T47D (cell line): ENCODE measurements at regions not wholly inside any gene's neighbourhood (a gene's known extent, or its start where the extent isn't known, plus 50 kb on each side); places are given as distances from the start of the nearest gene placed in this dataset.
A peak's percentile ranks its signal among the peaks of the same experiment; 100 is the strongest.

Experiments
- DNase-seq, 2 experiments: peaks; one replicate each; pipeline versions ENCODE4 v3.0.0 to v3.0.0-alpha.2; 2011 to 2012; ENCODE audit warnings: low read depth in 1 of 2, low spot score in 1 of 2
- JUND ChIP-seq: IDR thresholded peaks from 2 replicates; pipeline ENCODE4 v1.6.1; 2012; ENCODE audit warnings: low read depth
- in situ Hi-C: cut with HindIII; loops from 2 replicates; pipeline ENCODE4 v1.10.0; 2016; ENCODE audit warnings: low sequenced_read_pairs, low pct_unique_long_range_greater_than_20kb

DNA sequence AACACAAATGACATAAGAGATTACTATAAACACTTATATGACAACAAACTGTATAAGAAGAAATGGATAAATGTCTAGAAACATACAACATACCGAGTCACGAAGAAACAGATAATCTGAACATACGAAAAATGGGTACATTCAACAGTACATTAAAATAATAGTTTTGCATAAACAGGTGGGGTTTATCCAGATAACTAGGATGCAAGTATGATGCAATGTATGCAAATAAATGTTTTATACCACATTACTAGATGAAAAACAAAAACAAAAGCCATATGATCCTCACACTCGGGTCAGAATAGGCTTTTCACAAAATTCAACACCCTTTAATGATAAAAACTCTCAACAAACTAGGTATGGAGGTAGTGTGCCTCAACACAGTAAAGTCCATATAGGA lies 1585.7 kb downstream of the BRINP3 start:
- in situ Hi-C loops = no loop called here
- TF ChIP-seq JUND = no peak
- no peak for DNase-seq

DNA sequence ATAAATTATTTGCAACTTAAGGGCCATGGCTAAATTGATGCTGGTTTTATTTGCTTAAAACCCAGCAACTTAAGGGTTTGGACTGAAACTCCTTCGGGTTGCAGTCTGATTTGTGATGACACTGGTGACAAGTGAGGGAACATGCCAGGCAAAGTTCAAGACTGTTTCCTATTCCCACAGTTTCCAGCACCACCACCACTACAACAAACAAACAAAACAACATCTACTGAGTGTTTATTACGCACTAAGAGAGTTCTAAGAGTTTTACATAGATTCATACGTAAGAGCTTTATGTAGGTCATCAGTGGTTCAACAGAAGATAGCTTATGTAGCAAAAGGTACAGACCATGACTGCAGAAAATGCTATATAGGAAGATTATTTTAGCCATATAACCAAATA lies 1582.1 kb downstream of the BRINP3 start:
- in situ Hi-C loops = no loop called here
- no peak for DNase-seq
- TF ChIP-seq JUND = no peak

DNA sequence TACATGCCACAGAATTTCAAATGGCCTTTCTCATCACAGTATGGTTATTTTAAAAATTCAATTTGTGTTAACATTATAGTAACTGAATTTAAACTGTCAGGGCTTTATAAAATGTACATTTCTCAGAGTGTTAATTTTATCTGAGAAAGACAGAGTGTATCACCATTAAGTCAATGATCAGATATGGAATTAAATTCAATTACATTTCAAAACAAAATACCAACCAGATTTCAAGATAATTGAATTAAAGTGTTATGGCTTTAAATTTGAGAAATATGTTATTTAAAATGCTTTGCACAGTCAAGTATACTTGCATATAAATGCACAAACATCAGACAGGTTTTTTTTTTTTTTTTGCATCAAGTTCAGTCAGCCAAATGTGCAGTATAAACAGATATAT lies 1574.4 kb downstream of the BRINP3 start:
- DNase-seq = no peak
- TF ChIP-seq JUND = no peak
- in situ Hi-C loops = no loop called here

- DNase-seq = no peak
- no peak for TF ChIP-seq JUND
- in situ Hi-C loops = no loop called here
Observed at GRCh38 chr1:188904201-188904600, 1573.5 kb downstream of the BRINP3 start.

GRCh38 chr1:188906921-188907641 lies 1570.6 kb downstream of the BRINP3 start:
- no peak for TF ChIP-seq JUND
- in situ Hi-C loops = no loop called here
- no peak for DNase-seq

DNA sequence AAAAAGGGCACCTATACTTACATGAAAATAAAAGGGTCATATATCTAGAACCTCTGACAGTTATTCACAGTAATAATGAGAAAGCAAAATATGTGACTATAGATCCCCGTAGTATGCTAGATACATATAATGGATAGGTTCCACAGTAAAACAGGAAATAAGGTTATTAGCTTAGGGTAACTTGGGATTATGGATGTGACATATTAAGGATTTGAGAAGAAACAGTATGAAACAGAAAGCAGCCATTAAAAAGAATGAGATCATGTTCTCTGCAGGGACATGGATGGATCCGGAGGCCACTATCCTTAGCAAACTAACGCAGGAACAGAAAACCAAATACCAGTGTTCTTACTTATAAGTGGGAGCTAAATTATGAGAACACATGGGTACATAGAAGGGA lies 1547.3 kb downstream of the BRINP3 start:
- DNase-seq = no peak
- in situ Hi-C loops = no loop called here
- no peak for TF ChIP-seq JUND

GRCh38 chr1:188931506-188931905 lies 1546.2 kb downstream of the BRINP3 start:
- no peak for TF ChIP-seq JUND
- in situ Hi-C loops = no loop called here
- DNase-seq = no peak

DNA sequence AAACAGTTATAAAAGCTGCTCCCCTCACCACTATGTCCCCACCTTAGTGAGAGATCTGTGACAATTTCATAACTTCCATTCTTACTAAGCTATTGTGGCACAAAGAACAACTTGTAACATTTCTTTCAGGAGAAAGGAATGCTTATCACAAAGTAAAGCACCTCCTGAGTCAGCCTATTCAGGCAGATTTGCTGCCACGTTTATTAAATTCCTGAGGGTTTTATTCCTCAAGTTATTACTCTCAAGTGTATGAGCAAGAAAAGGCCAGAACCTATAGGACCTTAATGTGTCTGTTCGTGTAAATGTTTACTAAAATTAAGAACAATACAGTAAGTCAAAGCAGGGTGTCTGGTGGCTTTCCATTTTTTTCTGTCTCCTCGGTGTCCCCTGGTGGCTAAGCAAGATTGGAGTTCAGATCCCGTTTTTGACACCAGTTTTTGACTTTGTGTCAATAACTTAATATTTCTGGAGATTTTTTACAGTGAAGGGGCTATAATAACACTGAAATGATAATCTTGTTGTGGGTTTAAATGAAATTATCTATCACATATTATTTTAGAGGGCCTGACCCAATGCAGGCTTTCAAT lies 1539.6 kb downstream of the BRINP3 start:
- peak in 1 of 2 experiments; percentile 47 for DNase-seq
- no peak for TF ChIP-seq JUND

DNA sequence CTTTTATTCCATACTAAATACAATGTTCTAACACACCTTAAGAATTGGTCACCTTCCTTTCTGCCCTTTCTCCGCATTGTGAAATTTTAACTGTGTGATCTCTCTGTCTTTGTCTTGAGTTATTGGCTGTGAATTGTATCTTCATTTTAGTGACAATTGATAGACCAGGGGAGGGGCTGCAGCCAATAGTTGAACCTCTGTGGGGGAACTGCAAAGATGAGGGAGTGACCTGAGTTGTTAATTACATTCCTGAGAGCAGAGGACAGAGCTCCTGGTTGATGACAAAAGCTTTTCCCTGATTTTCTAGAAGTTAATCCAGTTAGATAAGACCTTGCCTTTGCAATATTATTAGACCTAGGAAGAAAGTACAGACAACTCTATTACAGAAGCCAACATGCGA lies 1535.7 kb downstream of the BRINP3 start:
- in situ Hi-C loops = no loop called here
- no peak for DNase-seq
- no peak for TF ChIP-seq JUND

More for the DNA sequence above, 1539.6 kb downstream of the BRINP3 start:
- in situ Hi-C loops = no loop called here

DNA sequence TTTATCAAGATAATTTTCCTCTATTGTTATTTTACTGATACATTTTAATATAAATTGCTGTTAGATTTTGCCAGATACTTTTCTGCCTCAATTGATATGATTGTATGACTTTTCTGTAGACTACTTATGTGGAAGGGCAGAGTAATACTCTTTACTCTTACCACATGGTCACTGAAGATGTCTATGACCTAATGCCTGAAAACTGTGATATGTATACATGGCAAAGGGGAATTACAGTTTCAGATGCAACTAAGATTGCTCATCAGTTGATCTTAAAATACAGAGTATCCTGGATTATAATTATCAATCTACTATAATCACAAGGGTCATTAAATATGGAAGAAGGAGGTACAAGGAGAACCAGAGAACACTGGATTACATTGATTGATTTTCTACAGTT lies 1528.0 kb downstream of the BRINP3 start:
- no peak for DNase-seq
- in situ Hi-C loops = no loop called here
- no peak for TF ChIP-seq JUND

- no peak for TF ChIP-seq JUND
- peak in 1 of 2 experiments; percentile 23 for DNase-seq
- in situ Hi-C loops = no loop called here
Observed at GRCh38 chr1:188958461-188959115, 1519.1 kb downstream of the BRINP3 start.

DNA sequence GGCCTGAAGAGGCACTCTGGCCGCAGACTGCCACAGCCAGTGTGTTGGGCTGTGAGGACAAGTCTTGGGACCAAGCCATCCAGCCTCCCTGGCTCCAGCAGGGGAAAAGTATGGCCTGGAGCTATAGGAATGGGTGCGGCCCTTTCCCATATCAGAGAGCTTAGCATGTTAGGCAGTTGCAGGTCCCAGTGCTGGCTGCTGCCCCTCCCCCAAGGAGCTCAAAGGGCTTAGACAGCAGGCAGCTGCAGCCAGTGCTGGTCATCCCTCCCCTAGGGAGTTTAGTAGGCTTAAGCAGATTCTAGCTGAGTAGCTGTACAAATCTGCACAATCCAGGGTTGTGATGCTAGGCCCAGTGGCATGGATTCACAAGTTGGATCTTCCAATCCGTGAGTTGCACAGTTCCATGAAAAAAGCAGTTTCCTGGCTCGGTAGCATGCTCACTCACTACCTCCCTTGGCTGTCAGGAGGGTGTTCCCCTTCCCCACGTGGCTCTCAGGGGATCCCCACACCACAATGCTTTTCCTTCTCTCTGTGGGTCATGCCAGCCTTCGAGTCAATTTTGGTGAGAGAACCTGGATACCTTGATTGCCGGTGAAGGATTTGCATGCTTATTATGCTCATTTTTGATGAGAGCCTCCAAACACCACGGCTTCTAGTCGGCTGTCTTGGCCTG lies 1490.8 kb downstream of the BRINP3 start:
- in situ Hi-C loops = no loop called here
- no peak for DNase-seq
- TF ChIP-seq JUND = no peak

GRCh38 chr1:188988589-188988988 lies 1489.1 kb downstream of the BRINP3 start:
- no peak for DNase-seq
- in situ Hi-C loops = no loop called here
- no peak for TF ChIP-seq JUND
